Activated CD4-positive, alpha-beta T cell treated with anti-CD3 and anti-CD28 coated beads for 36 hours (primary cell): ENCODE measurements at regions not wholly inside any gene's neighbourhood (a gene's known extent, or its start where the extent isn't known, plus 50 kb on each side); places are given as distances from the start of the nearest gene placed in this dataset.

Experiments
- ATAC-seq: fragments of 200-7000 bp; cut with Tn5 transposase; one replicate; pipeline ENCODE4 v1.10.0; 2021; ENCODE audit warnings: mild to moderate bottlenecking, moderate library complexity
- CTCF ChIA-PET: fragments of 350-600 bp; sonication (Branson Sonifier 250); formaldehyde crosslinking; loops from one replicate; lab custom pipeline; 2021; ENCODE audit warnings: antibody characterized with exemption; lab: Charles Lee
- POLR2A ChIA-PET: fragments of 350-600 bp; sonication (Branson Sonifier 250); formaldehyde crosslinking; loops from one replicate; lab custom pipeline; 2021; ENCODE audit warnings: antibody characterized with exemption, inconsistent platforms; lab: Charles Lee
- DNase-seq: peaks from one replicate; pipeline ENCODE4 v3.0.0-alpha.2; 2020
- H3K27ac Mint-ChIP-seq: one replicate; pipeline ENCODE4 v1.8.0; 2021; ENCODE audit warnings: mixed read lengths
- H3K27me3 Mint-ChIP-seq: one replicate; pipeline ENCODE4 v1.8.0; 2021; ENCODE audit warnings: mixed read lengths
- H3K36me3 Mint-ChIP-seq: one replicate; pipeline ENCODE4 v1.8.0; 2021; ENCODE audit warnings: low read depth, mixed read lengths
- H3K4me1 Mint-ChIP-seq: one replicate; pipeline ENCODE4 v1.8.0; 2021; ENCODE audit warnings: mixed read lengths
- H3K4me3 Mint-ChIP-seq: one replicate; pipeline ENCODE4 v1.8.0; 2021; ENCODE audit warnings: mild to moderate bottlenecking, moderate library complexity, mixed read lengths
- H3K9me3 Mint-ChIP-seq: one replicate; pipeline ENCODE4 v1.8.0; 2021; ENCODE audit warnings: low read depth, mixed read lengths
- intact Hi-C, 2 experiments: fragments of 100-400 bp; cut with DNase I in 1 of 2; cut with micrococcal nuclease in 1 of 2; formaldehyde crosslinking; loops; one replicate each; pipeline versions ENCODE4 v1.14.2 to v1.15.1; 2022 to 2024; cut with DNase I, micrococcal nuclease

- ATAC-seq, result no peak
- Mint-ChIP-seq H3K4me1 (no peaks in the 10 kb centered on the region), H3K27me3 (peaks cover 14% of the 10 kb centered on the region), H3K27ac (no peak overlapping the region), H3K36me3 (no peaks in the 10 kb centered on the region), H3K9me3 (peaks cover 3% of the 10 kb centered on the region), H3K4me3 (no peak overlapping the region)
- POLR2A ChIA-PET, result no interaction called here
- intact Hi-C loops, result no loop called here
- CTCF ChIA-PET, result interaction anchor here (0.7 kb wide), 1 partner anchor 1105 kb away, joined by 3 read pairs; no protein-coding TSS in a partner anchor
- DNase-seq, result no peak
Observed at GRCh38 chr6:145380186-145380585, 355.1 kb downstream of the EPM2A start.

- intact Hi-C loops, result no loop called here
- H3K27me3 Mint-ChIP-seq, result peaks cover 14% of the 10 kb centered on the region
- no peak for DNase-seq
- no peaks in the 10 kb centered on the region for H3K4me1 Mint-ChIP-seq
- CTCF ChIA-PET, result no interaction called here
- H3K4me3 Mint-ChIP-seq, result no peak overlapping the region
- no peak overlapping the region for H3K27ac Mint-ChIP-seq
- ATAC-seq, result no peak
- peaks cover 3% of the 10 kb centered on the region for H3K9me3 Mint-ChIP-seq
- POLR2A ChIA-PET, result no interaction called here
- no peaks in the 10 kb centered on the region for H3K36me3 Mint-ChIP-seq
Observed at GRCh38 chr6:145381941-145382340, 353.4 kb downstream of the EPM2A start.

GRCh38 chr6:145383428-145383827, 351.9 kb downstream of the EPM2A start:
- ATAC-seq (no peak), DNase-seq (no peak)
- intact Hi-C loops, result no loop called here
- POLR2A ChIA-PET, result no interaction called here
- no peaks in the 10 kb centered on the region for H3K36me3 Mint-ChIP-seq
- no peaks in the 10 kb centered on the region for H3K4me1 Mint-ChIP-seq
- no peak overlapping the region for H3K4me3 Mint-ChIP-seq
- CTCF ChIA-PET, result interaction anchor here (0.6 kb wide), 1 partner anchor 1402 kb away, joined by 3 read pairs; no protein-coding TSS in a partner anchor
- no peaks in the 10 kb centered on the region for H3K9me3 Mint-ChIP-seq
- no peak overlapping the region for H3K27ac Mint-ChIP-seq
- peaks cover 8% of the 10 kb centered on the region for H3K27me3 Mint-ChIP-seq

- no peak overlapping the region for H3K27ac Mint-ChIP-seq
- no peaks in the 10 kb centered on the region for H3K36me3 Mint-ChIP-seq
- H3K27me3 Mint-ChIP-seq, result peaks cover 4% of the 10 kb centered on the region
- no peak overlapping the region for H3K4me3 Mint-ChIP-seq
- no peaks in the 10 kb centered on the region for H3K9me3 Mint-ChIP-seq
- ChIA-PET CTCF (interaction anchor here (1.1 kb wide), 1 partner anchor 9 kb away, joined by 3 read pairs; no protein-coding TSS in a partner anchor), POLR2A (interaction anchor here (0.6 kb wide), 1 partner anchor 535 kb away, joined by 5 read pairs; no protein-coding TSS in a partner anchor)
- DNase-seq (no peak), ATAC-seq (no peak)
- H3K4me1 Mint-ChIP-seq, result no peaks in the 10 kb centered on the region
- intact Hi-C loops, result no loop called here
Observed at GRCh38 chr6:145384503-145384902, 350.8 kb downstream of the EPM2A start.

GRCh38 chr6:145396499-145396898, 338.8 kb downstream of the EPM2A start:
- CTCF ChIA-PET, result no interaction called here
- Mint-ChIP-seq H3K4me1 (no peaks in the 10 kb centered on the region), H3K36me3 (no peaks in the 10 kb centered on the region), H3K27ac (no peak overlapping the region), H3K9me3 (no peaks in the 10 kb centered on the region), H3K4me3 (no peak overlapping the region), H3K27me3 (peaks cover 4% of the 10 kb centered on the region)
- intact Hi-C loops, result no loop called here
- no peak for ATAC-seq
- no peak for DNase-seq
- POLR2A ChIA-PET, result no interaction called here

- H3K27ac Mint-ChIP-seq, result no peak overlapping the region
- DNase-seq, result no peak
- ATAC-seq, result no peak
- H3K4me3 Mint-ChIP-seq, result no peak overlapping the region
- no peaks in the 10 kb centered on the region for H3K4me1 Mint-ChIP-seq
- no peaks in the 10 kb centered on the region for H3K9me3 Mint-ChIP-seq
- intact Hi-C loops, result no loop called here
- ChIA-PET POLR2A (no interaction called here), CTCF (no interaction called here)
- peaks cover 3% of the 10 kb centered on the region for H3K27me3 Mint-ChIP-seq
- H3K36me3 Mint-ChIP-seq, result no peaks in the 10 kb centered on the region
Observed at GRCh38 chr6:145400508-145400907, 334.8 kb downstream of the EPM2A start.

- Mint-ChIP-seq H3K4me1 (no peaks in the 10 kb centered on the region), H3K27ac (no peak overlapping the region), H3K4me3 (no peak overlapping the region), H3K36me3 (no peaks in the 10 kb centered on the region), H3K27me3 (peaks cover 4% of the 10 kb centered on the region), H3K9me3 (no peaks in the 10 kb centered on the region)
- intact Hi-C loops, result no loop called here
- DNase-seq (no peak), ATAC-seq (no peak)
- ChIA-PET CTCF (no interaction called here), POLR2A (no interaction called here)
Observed at GRCh38 chr6:145405006-145405551, 330.2 kb downstream of the EPM2A start.

GRCh38 chr6:145406783-145407182, 328.5 kb downstream of the EPM2A start:
- CTCF ChIA-PET, result interaction anchor here (0.7 to 1.2 kb wide), 2 partner anchors 11 to 76 kb away, joined by 3 read pairs; no protein-coding TSS in a partner anchor
- no peak for DNase-seq
- H3K9me3 Mint-ChIP-seq, result no peaks in the 10 kb centered on the region
- ATAC-seq, result no peak
- POLR2A ChIA-PET, result no interaction called here
- no peak overlapping the region for H3K27ac Mint-ChIP-seq
- intact Hi-C loops, result no loop called here
- no peak overlapping the region for H3K4me3 Mint-ChIP-seq
- H3K4me1 Mint-ChIP-seq, result no peaks in the 10 kb centered on the region
- H3K27me3 Mint-ChIP-seq, result peaks cover 2% of the 10 kb centered on the region
- no peaks in the 10 kb centered on the region for H3K36me3 Mint-ChIP-seq

- ATAC-seq (no peak), DNase-seq (no peak)
- H3K4me3 Mint-ChIP-seq, result no peak overlapping the region
- H3K27ac Mint-ChIP-seq, result no peak overlapping the region
- no peaks in the 10 kb centered on the region for H3K4me1 Mint-ChIP-seq
- ChIA-PET CTCF (interaction anchor here (0.6 to 0.8 kb wide), 2 partner anchors 178 to 207 kb away, joined by 3 to 5 read pairs; no protein-coding TSS in a partner anchor), POLR2A (no interaction called here)
- no peaks in the 10 kb centered on the region for H3K36me3 Mint-ChIP-seq
- H3K27me3 Mint-ChIP-seq, result no peaks in the 10 kb centered on the region
- no peaks in the 10 kb centered on the region for H3K9me3 Mint-ChIP-seq
- intact Hi-C loops, result no loop called here
Observed at GRCh38 chr6:145415616-145416015, 319.7 kb downstream of the EPM2A start.

- Mint-ChIP-seq H3K9me3 (no peaks in the 10 kb centered on the region), H3K27me3 (no peaks in the 10 kb centered on the region), H3K36me3 (no peaks in the 10 kb centered on the region), H3K27ac (no peak overlapping the region), H3K4me3 (no peak overlapping the region), H3K4me1 (no peaks in the 10 kb centered on the region)
- POLR2A ChIA-PET, result no interaction called here
- no peak for ATAC-seq
- intact Hi-C loops, result no loop called here
- CTCF ChIA-PET, result interaction anchor here (0.6 kb wide), 1 partner anchor 216 kb away, joined by 3 read pairs; no protein-coding TSS in a partner anchor
- no peak for DNase-seq
Observed at GRCh38 chr6:145420599-145420998, 314.7 kb downstream of the EPM2A start.

- H3K4me1 Mint-ChIP-seq, result no peaks in the 10 kb centered on the region
- CTCF ChIA-PET, result interaction anchor here (1.3 to 2.3 kb wide), 3 partner anchors 9 to 20 kb away, joined by 3 to 8 read pairs (median 4); no protein-coding TSS in a partner anchor
- no peak overlapping the region for H3K27ac Mint-ChIP-seq
- H3K4me3 Mint-ChIP-seq, result no peak overlapping the region
- no peak for ATAC-seq
- H3K36me3 Mint-ChIP-seq, result no peaks in the 10 kb centered on the region
- no peak for DNase-seq
- intact Hi-C loops, result no loop called here
- no peaks in the 10 kb centered on the region for H3K9me3 Mint-ChIP-seq
- no peaks in the 10 kb centered on the region for H3K27me3 Mint-ChIP-seq
- POLR2A ChIA-PET, result no interaction called here
Observed at GRCh38 chr6:145423936-145424335, 311.4 kb downstream of the EPM2A start.

GRCh38 chr6:145427232-145427631, 308.1 kb downstream of the EPM2A start:
- DNase-seq (no peak), ATAC-seq (no peak)
- no peaks in the 10 kb centered on the region for H3K9me3 Mint-ChIP-seq
- ChIA-PET POLR2A (no interaction called here), CTCF (no interaction called here)
- no peaks in the 10 kb centered on the region for H3K27me3 Mint-ChIP-seq
- no peak overlapping the region for H3K4me3 Mint-ChIP-seq
- no peak overlapping the region for H3K27ac Mint-ChIP-seq
- H3K4me1 Mint-ChIP-seq, result no peaks in the 10 kb centered on the region
- H3K36me3 Mint-ChIP-seq, result no peaks in the 10 kb centered on the region
- intact Hi-C loops, result no loop called here
